ENCODE measurements at regions not wholly inside any gene's neighbourhood (a gene's known extent, or its start where the extent isn't known, plus 50 kb on each side); places are given as distances from the start of the nearest gene placed in this dataset.

DNA sequence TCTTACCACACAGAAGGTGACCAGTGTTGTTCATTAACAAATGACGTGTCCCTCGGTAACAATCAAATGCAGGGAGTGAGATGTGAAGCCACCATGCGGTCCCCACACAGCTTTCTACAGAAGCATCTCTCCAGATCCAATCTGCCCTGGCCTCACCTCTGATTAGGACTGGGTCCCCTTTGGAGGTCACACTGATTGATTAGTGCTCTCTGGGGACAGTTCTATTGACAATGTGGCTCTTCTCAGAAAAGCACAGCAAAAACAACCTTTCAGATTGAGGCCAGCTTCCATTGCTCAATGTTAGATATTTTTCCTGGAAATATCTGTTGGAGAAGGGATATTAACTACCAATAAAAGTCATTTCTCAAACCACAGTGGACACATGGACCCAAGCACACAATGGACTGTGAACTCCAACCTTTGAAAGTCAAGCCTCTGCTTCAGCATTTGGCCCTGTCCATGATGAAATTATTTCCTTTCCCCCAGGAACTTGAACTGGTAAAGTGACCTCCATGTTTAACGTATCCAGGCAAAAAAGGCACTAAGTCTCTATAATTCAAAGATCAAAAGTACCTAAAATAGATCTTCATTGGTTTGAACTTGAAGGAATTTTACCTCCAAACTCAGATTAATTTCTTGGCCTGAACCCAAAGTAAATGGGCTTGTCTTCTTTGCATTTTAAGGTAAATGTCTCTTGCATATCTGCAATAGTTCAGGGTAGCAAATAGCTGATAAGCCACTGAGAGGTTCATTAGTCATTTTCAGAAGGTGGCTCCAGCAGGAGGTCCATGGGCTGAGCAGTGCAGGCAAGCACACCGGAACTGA is 118.5 kb downstream of the FOXA2 start:
- H3K27ac ChIP-seq (ENCODE audit: low read length) = no peak overlapping the region
- H3K4me1 ChIP-seq (ENCODE audit: insufficient read depth, low read length) = peaks cover 25% of the 10 kb centered on the region
- no peaks in the 10 kb centered on the region for H3K36me3 ChIP-seq (ENCODE audit: low read depth, low read length)
- no peak for DNase-seq
- TF ChIP-seq EZH2 (IDR thresholded peaks at IDR 0.05; ENCODE audit: low read length, unreplicated experiment) = no peak
- TF ChIP-seq EZH2phosphoT487 (IDR thresholded peaks at IDR 0.05; ENCODE audit: borderline replicate concordance, low read length) = no peak
- TF ChIP-seq, protein P1, sequence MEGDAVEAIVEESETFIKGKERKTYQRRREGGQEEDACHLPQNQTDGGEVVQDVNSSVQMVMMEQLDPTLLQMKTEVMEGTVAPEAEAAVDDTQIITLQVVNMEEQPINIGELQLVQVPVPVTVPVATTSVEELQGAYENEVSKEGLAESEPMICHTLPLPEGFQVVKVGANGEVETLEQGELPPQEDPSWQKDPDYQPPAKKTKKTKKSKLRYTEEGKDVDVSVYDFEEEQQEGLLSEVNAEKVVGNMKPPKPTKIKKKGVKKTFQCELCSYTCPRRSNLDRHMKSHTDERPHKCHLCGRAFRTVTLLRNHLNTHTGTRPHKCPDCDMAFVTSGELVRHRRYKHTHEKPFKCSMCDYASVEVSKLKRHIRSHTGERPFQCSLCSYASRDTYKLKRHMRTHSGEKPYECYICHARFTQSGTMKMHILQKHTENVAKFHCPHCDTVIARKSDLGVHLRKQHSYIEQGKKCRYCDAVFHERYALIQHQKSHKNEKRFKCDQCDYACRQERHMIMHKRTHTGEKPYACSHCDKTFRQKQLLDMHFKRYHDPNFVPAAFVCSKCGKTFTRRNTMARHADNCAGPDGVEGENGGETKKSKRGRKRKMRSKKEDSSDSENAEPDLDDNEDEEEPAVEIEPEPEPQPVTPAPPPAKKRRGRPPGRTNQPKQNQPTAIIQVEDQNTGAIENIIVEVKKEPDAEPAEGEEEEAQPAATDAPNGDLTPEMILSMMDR (conservative IDR thresholded peaks at IDR 0.05; ENCODE audit: low read depth, low read length) = no peak
- ChIA-PET POLR2A (ENCODE audit: unreplicated experiment) (no interaction called here), CTCF (no interaction called here)
- H4K20me1 ChIP-seq (ENCODE audit: low read length) = no peaks in the 10 kb centered on the region
- H2AFZ ChIP-seq (ENCODE audit: low read length) = no peak overlapping the region
- no peaks in the 10 kb centered on the region for H3K79me2 ChIP-seq (ENCODE audit: low read length)
- no peaks in the 10 kb centered on the region for H3K27me3 ChIP-seq (ENCODE audit: low read length)
- intact Hi-C loops (cut with micrococcal nuclease) = no loop called here
- no TSS peak for BruUV-seq (replicated peaks)
- H3F3A ChIP-seq (ENCODE audit: low read length, unreplicated experiment) = no peaks in the 10 kb centered on the region
- H3K9me3 ChIP-seq (ENCODE audit: low read length) = no peaks in the 10 kb centered on the region
- no peak overlapping the region for H3K4me3 ChIP-seq (ENCODE audit: low read length)
- H3K9ac ChIP-seq (ENCODE audit: low read length) = no peak overlapping the region
- no peak overlapping the region for H3K4me2 ChIP-seq (ENCODE audit: low read length)
- H3K9me2 ChIP-seq (replicated peaks; ENCODE audit: low read length) = no peaks in the 10 kb centered on the region
- no peak for ATAC-seq

DNA sequence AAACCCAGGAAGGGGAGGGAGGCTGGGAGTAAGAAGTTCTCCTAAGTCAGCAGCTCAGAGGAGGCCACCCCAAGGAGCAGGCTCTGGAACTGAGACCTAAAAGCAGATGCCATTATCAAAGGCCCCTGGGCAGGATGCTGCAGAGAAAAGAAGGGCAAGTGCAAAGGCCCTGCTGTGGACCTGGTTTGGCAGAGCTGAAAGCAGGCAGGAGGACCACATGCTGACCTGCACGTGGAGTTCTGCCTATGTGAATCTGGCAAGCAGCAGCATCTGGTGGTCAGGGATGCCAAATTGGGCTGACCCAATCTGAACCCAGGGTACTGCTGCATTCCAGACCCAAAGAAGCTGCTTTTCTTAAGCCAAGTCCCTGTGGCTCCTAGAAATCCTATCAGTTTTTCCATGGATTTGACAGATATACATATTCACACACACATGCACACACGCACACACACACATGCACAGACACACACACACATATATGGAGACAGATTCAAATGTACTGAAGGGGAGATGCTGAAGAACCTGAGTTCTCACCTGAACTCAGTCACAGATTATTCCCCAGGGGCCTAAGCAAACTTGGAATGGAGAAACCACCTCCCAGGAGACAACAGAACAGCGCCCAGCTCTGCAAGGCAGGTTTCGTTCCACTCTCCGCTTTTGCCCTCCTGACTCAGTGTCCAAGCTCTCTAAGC is 119.9 kb downstream of the FOXA2 start:
- ChIA-PET POLR2A (ENCODE audit: unreplicated experiment) (interaction anchor here (0.6 kb wide), 1 partner anchor 122 kb away, joined by 3 read pairs; no protein-coding TSS in a partner anchor), CTCF (interaction anchor here (1.3 kb wide), 1 partner anchor 11 kb away, joined by 4 read pairs; no protein-coding TSS in a partner anchor)
- no peak for ATAC-seq
- peaks cover 22% of the 10 kb centered on the region for H3K4me1 ChIP-seq (ENCODE audit: insufficient read depth, low read length)
- H3K4me2 ChIP-seq (ENCODE audit: low read length) = no peak overlapping the region
- no peak for DNase-seq
- no peaks in the 10 kb centered on the region for H3F3A ChIP-seq (ENCODE audit: low read length, unreplicated experiment)
- H3K4me3 ChIP-seq (ENCODE audit: low read length) = no peak overlapping the region
- intact Hi-C loops (cut with micrococcal nuclease) = no loop called here
- H3K27me3 ChIP-seq (ENCODE audit: low read length) = no peaks in the 10 kb centered on the region
- H3K79me2 ChIP-seq (ENCODE audit: low read length) = no peaks in the 10 kb centered on the region
- H3K9ac ChIP-seq (ENCODE audit: low read length) = no peak overlapping the region
- TF ChIP-seq, protein P1 (conservative IDR thresholded peaks at IDR 0.05; ENCODE audit: low read depth, low read length) = no peak
- TF ChIP-seq EZH2 (IDR thresholded peaks at IDR 0.05; ENCODE audit: low read length, unreplicated experiment) = no peak
- no TSS peak for BruUV-seq (replicated peaks)
- no peak overlapping the region for H2AFZ ChIP-seq (ENCODE audit: low read length)
- H3K27ac ChIP-seq (ENCODE audit: low read length) = no peak overlapping the region
- H4K20me1 ChIP-seq (ENCODE audit: low read length) = no peaks in the 10 kb centered on the region
- no peaks in the 10 kb centered on the region for H3K36me3 ChIP-seq (ENCODE audit: low read depth, low read length)
- H3K9me2 ChIP-seq (replicated peaks; ENCODE audit: low read length) = no peaks in the 10 kb centered on the region
- no peaks in the 10 kb centered on the region for H3K9me3 ChIP-seq (ENCODE audit: low read length)

All from PC-3 (cell line).